Activated CD8-positive, alpha-beta memory T cell treated with anti-CD3 and anti-CD28 coated beads for 4 hours (primary cell): ENCODE measurements at regions not wholly inside any gene's neighbourhood (a gene's known extent, or its start where the extent isn't known, plus 50 kb on each side); places are given as distances from the start of the nearest gene placed in this dataset.

Experiments
- DNase-seq, 2 donors: peaks; one replicate each; pipeline ENCODE4 v3.0.0-alpha.2; 2020; ENCODE audit warnings: low read depth in 2 of 2

- no peak for DNase-seq
Measured at GRCh38 chr2:226045080-226045479, 645.6 kb downstream of the NYAP2 start.

GRCh38 chr2:226040344-226040900 is 640.9 kb downstream of the NYAP2 start:
- DNase-seq, result no peak

- DNase-seq, result no peak
Measured at GRCh38 chr2:226037526-226037925, 638.0 kb downstream of the NYAP2 start.

GRCh38 chr2:226031647-226032501 is 632.4 kb downstream of the NYAP2 start:
- DNase-seq, result no peak

GRCh38 chr2:226030788-226031646 is 631.5 kb downstream of the NYAP2 start:
- no peak for DNase-seq

GRCh38 chr2:226030369-226030768 is 630.9 kb downstream of the NYAP2 start:
- no peak for DNase-seq

- no peak for DNase-seq
Measured at GRCh38 chr2:226023946-226024345, 624.4 kb downstream of the NYAP2 start.

- no peak for DNase-seq
Measured at GRCh38 chr2:226023383-226023782, 623.9 kb downstream of the NYAP2 start.

GRCh38 chr2:226020956-226021355 is 621.4 kb downstream of the NYAP2 start:
- no peak for DNase-seq

- no peak for DNase-seq
Measured at GRCh38 chr2:226020176-226020575, 620.7 kb downstream of the NYAP2 start.

- no peak for DNase-seq
Measured at GRCh38 chr2:226018641-226019040, 619.1 kb downstream of the NYAP2 start.

- DNase-seq, result no peak
Measured at GRCh38 chr2:226017537-226017936, 618.0 kb downstream of the NYAP2 start.

GRCh38 chr2:226017107-226017506 is 617.6 kb downstream of the NYAP2 start:
- DNase-seq, result no peak

GRCh38 chr2:226011716-226012450 is 612.4 kb downstream of the NYAP2 start:
- no peak for DNase-seq

- no peak for DNase-seq
Measured at GRCh38 chr2:226002438-226002837, 602.9 kb downstream of the NYAP2 start.

- DNase-seq, result no peak
Measured at GRCh38 chr2:226001716-226002115, 602.2 kb downstream of the NYAP2 start.

GRCh38 chr2:225999692-226000091 is 600.2 kb downstream of the NYAP2 start:
- DNase-seq, result no peak

- DNase-seq, result no peak
Measured at GRCh38 chr2:225998653-225999052, 599.1 kb downstream of the NYAP2 start.

GRCh38 chr2:225998116-225998515 is 598.6 kb downstream of the NYAP2 start:
- no peak for DNase-seq

- DNase-seq, result no peak
Measured at GRCh38 chr2:225996462-225996828, 596.9 kb downstream of the NYAP2 start.

GRCh38 chr2:225995796-225996461 is 596.4 kb downstream of the NYAP2 start:
- DNase-seq, result no peak
